A549 (cell line): ENCODE measurements at regions not wholly inside any gene's neighbourhood (a gene's known extent, or its start where the extent isn't known, plus 50 kb on each side); places are given as distances from the start of the nearest gene placed in this dataset.

Source experiments
- ATAC-seq, 2 experiments: fragments of 200-7000 bp in 1 of 2; fragments of >200 bp in 1 of 2; cut with Nextera tagmentation in 1 of 2; cut with Tn5 transposase in 1 of 2; 3 replicates each; pipeline versions ENCODE4 v1.8.0 to v1.9.1; 2018 to 2020; ENCODE audit warnings: mild to moderate bottlenecking in 1 of 2, moderate library complexity in 1 of 2
- CTCF ChIA-PET: fragments of 300-600 bp; sonication (Branson Sonifier 250); formaldehyde crosslinking; extraction: SDS; loops from one replicate; lab custom pipeline; 2021; ENCODE audit warnings: antibody characterized with exemption, inconsistent platforms; lab: Yijun Ruan, JAX
- POLR2A ChIA-PET: fragments of 350-600 bp; formaldehyde crosslinking; extraction: SDS; loops from one replicate; lab custom pipeline; 2021; ENCODE audit warnings: antibody characterized with exemption, inconsistent platforms; lab: Yijun Ruan, JAX
- DNase-seq, 2 experiments: peaks; one replicate each; pipeline versions ENCODE4 v3.0.0 to v3.0.0-alpha.2; 2011 to 2016; ENCODE audit warnings: low read depth in 1 of 2, low spot score in 1 of 2
- FAIRE-seq: peaks from 2 replicates; lab custom pipeline; 2011; peaks lifted over from hg19 to GRCh38; lab: Jason Lieb, UNC
- H3K27ac ChIP-seq, 2 experiments: fragments of >200 bp; sonication (Bioruptor Twin); formaldehyde crosslinking; 3 replicates each; pipeline ENCODE4 v1.5.1; 2016 to 2017
- H3K4me1 ChIP-seq: fragments of >200 bp; sonication (Bioruptor Twin); formaldehyde crosslinking; 3 replicates; pipeline ENCODE4 v1.6.1; 2016
- H3K4me2 ChIP-seq: fragments of >200 bp; sonication (Bioruptor Twin); formaldehyde crosslinking; 3 replicates; pipeline ENCODE4 v1.6.1; 2016
- H3K4me3 ChIP-seq: fragments of >200 bp; sonication (Bioruptor Twin); formaldehyde crosslinking; 3 replicates; pipeline ENCODE4 v1.5.1; 2016
- H3K9me3 ChIP-seq: fragments of >200 bp; sonication (Bioruptor Twin); formaldehyde crosslinking; 3 replicates; pipeline ENCODE4 v1.6.1; 2016
- CBX2 ChIP-seq: fragments of 200-600 bp; sonication (generic); IDR thresholded peaks from 2 replicates; pipeline ENCODE4 v1.6.1; 2016; ENCODE audit warnings: low read depth, mild to moderate bottlenecking, borderline replicate concordance
- EHMT2 ChIP-seq: fragments of 200-600 bp; sonication (generic); IDR thresholded peaks from 2 replicates; pipeline ENCODE4 v1.6.1; 2016; ENCODE audit warnings: antibody characterized with exemption, low read depth, mild to moderate bottlenecking, moderate library complexity
- EP300 ChIP-seq, 2 experiments: fragments of >200 bp; sonication (Bioruptor Twin); formaldehyde crosslinking; IDR thresholded peaks; 2 replicates in 1 of 2; 3 replicates in 1 of 2; pipeline ENCODE4 v1.6.1; 2016 to 2017
- ESRRA ChIP-seq: fragments of 150-350 bp; IDR thresholded peaks from 2 replicates; pipeline ENCODE4 v1.6.1; 2014; ENCODE audit warnings: mild to moderate bottlenecking, low read length, borderline replicate concordance
- FOXS1 ChIP-seq: fragments of 250-450 bp; sonication (Bioruptor Pico); IDR thresholded peaks from 2 replicates; pipeline ENCODE4 v1.5.0; 2020; ENCODE audit warnings: mild to moderate bottlenecking, moderate library complexity
- HOXA7 ChIP-seq: fragments of 250-450 bp; sonication (Bioruptor Pico); IDR thresholded peaks from 2 replicates; pipeline ENCODE4 v1.5.0; 2020; ENCODE audit warnings: mild to moderate bottlenecking, moderate library complexity
- HOXB5 ChIP-seq: fragments of 250-450 bp; sonication (Bioruptor Pico); IDR thresholded peaks from 2 replicates; pipeline ENCODE4 v1.5.0; 2020; ENCODE audit warnings: mild to moderate bottlenecking, moderate library complexity
- KDM5A ChIP-seq: fragments of 200-600 bp; sonication (generic); IDR thresholded peaks from 2 replicates; pipeline ENCODE4 v1.6.1; 2016; ENCODE audit warnings: antibody characterized with exemption, mild to moderate bottlenecking
- MAFK ChIP-seq: fragments of 450-650 bp; IDR thresholded peaks from 2 replicates; pipeline ENCODE4 v1.6.1; 2014; ENCODE audit not compliant: partially characterized antibody
- MYC ChIP-seq: IDR thresholded peaks from 2 replicates; pipeline ENCODE4 v1.6.1; 2012; ENCODE audit warnings: mild to moderate bottlenecking, inconsistent platforms, low read length, improper control_type of control experiment, borderline replicate concordance
- PBX3 ChIP-seq: IDR thresholded peaks from 2 replicates; pipeline ENCODE4 v1.6.1; 2012
- PHF8 ChIP-seq: fragments of 200-600 bp; sonication (generic); IDR thresholded peaks from 2 replicates; pipeline ENCODE4 v1.6.1; 2016; ENCODE audit warnings: low read depth, mild to moderate bottlenecking, antibody characterized with exemption, moderate library complexity, borderline replicate concordance
- RFX5 ChIP-seq: fragments of 450-650 bp; IDR thresholded peaks from 2 replicates; pipeline ENCODE4 v1.7.1; 2014; ENCODE audit warnings: antibody characterized with exemption, mild to moderate bottlenecking, moderate library complexity
- SMC3 ChIP-seq: fragments of >200 bp; sonication (Bioruptor Twin); formaldehyde crosslinking; IDR thresholded peaks from 3 replicates; pipeline ENCODE4 v1.6.1; 2018; ENCODE audit warnings: inconsistent platforms
- SREBF2 ChIP-seq: fragments of 450-650 bp; IDR thresholded peaks from 2 replicates; pipeline ENCODE4 v1.6.1; 2014; ENCODE audit warnings: mild to moderate bottlenecking, moderate library complexity
- ZFP36 ChIP-seq: fragments of 450-650 bp; IDR thresholded peaks from 2 replicates; pipeline ENCODE4 v1.6.1; 2014; ENCODE audit warnings: borderline replicate concordance; ENCODE audit not compliant: partially characterized antibody
- ZSCAN20 ChIP-seq: fragments of 250-450 bp; sonication (Bioruptor Pico); IDR thresholded peaks from 2 replicates; pipeline ENCODE4 v1.8.0; 2022; ENCODE audit warnings: mild to moderate bottlenecking, moderate library complexity
- WGBS: methylation state at CpG from one replicate; pipeline ENCODE4 v1.1.6; 2017; ENCODE audit errors: missing lambda C conversion rate; 5-methylcytosine and 5-hydroxymethylcytosine counted together

- ChIA-PET POLR2A (no interaction called here), CTCF (no interaction called here)
- TF ChIP-seq PHF8 (no peak), EHMT2 (no peak), MAFK (no peak), PBX3 (no peak)
- H3K4me3 ChIP-seq, result no peak overlapping the region
- WGBS, result 0% methylated on average over 3 of the region's 3 CpGs
- H3K27ac ChIP-seq, result no peak overlapping the region
- no peak for FAIRE-seq
- no peak overlapping the region for H3K4me2 ChIP-seq
- H3K9me3 ChIP-seq, result no peaks in the 10 kb centered on the region
- H3K4me1 ChIP-seq, result no peaks in the 10 kb centered on the region
- DNase-seq, result no peak
- no peak for ATAC-seq
Observed at GRCh38 chr7:137130751-137131158, 212.8 kb downstream of the PTN start.

- no peak for DNase-seq
- WGBS, result 58% methylated on average over 4 of the region's 4 CpGs
- Histone ChIP-seq H3K27ac (no peak overlapping the region), H3K4me2 (no peak overlapping the region), H3K9me3 (no peaks in the 10 kb centered on the region), H3K4me3 (no peak overlapping the region), H3K4me1 (no peaks in the 10 kb centered on the region)
- no peak for FAIRE-seq
- ChIA-PET CTCF (no interaction called here), POLR2A (no interaction called here)
- ATAC-seq, result no peak
- TF ChIP-seq PBX3, result no peak
- TF ChIP-seq FOXS1, result no peak
- no peak for TF ChIP-seq RFX5
- peak; percentile 56 for TF ChIP-seq MAFK
Observed at GRCh38 chr7:137129025-137129424, 214.5 kb downstream of the PTN start.

GRCh38 chr7:137127806-137128205 lies 215.7 kb downstream of the PTN start:
- Histone ChIP-seq H3K4me1 (no peaks in the 10 kb centered on the region), H3K27ac (no peak overlapping the region), H3K9me3 (no peaks in the 10 kb centered on the region; the same call in 2 of the 3 replicates)
- POLR2A ChIA-PET, result no interaction called here
- 36% methylated on average over 2 of the region's 2 CpGs for WGBS
- TF ChIP-seq HOXB5 (CRISPR knock-in tag) (no peak), SREBF2 (no peak), MAFK (no peak)
- TF ChIP-seq, all 56 proteins: peak for 0
- CTCF ChIA-PET, result no interaction called here
- DNase-seq, result no peak
- ATAC-seq, result no peak
- FAIRE-seq, result no peak
- H3K4me2 ChIP-seq, result no peak overlapping the region
- H3K4me3 ChIP-seq, result no peak overlapping the region

- FAIRE-seq (peak; percentile 13), DNase-seq (no peak), ATAC-seq (no peak)
- Histone ChIP-seq H3K4me3 (no peak overlapping the region), H3K4me2 (no peak overlapping the region), H3K4me1 (no peaks in the 10 kb centered on the region), H3K9me3 (no peaks in the 10 kb centered on the region; the same call in 2 of the 3 replicates), H3K27ac (no peak overlapping the region)
- no peak for TF ChIP-seq EP300 (IDR thresholded peaks at IDR 0.05)
- TF ChIP-seq HOXA7, result no peak
- TF ChIP-seq EHMT2, result no peak
- no peak for TF ChIP-seq ZFP36
- no peak for TF ChIP-seq MYC
- no peak for TF ChIP-seq SMC3
- no peak for TF ChIP-seq KDM5A
- no peak for TF ChIP-seq CBX2
- TF ChIP-seq ZSCAN20, result no peak
- TF ChIP-seq ESRRA, result no peak
- WGBS, result 27% methylated on average over 1 of the region's 1 CpG
- CTCF ChIA-PET, result no interaction called here
- POLR2A ChIA-PET, result no interaction called here
Observed at GRCh38 chr7:137127058-137127457, 216.5 kb downstream of the PTN start.
